ENCODE measurements at regions not wholly inside any gene's neighbourhood (a gene's known extent, or its start where the extent isn't known, plus 50 kb on each side); places are given as distances from the start of the nearest gene placed in this dataset.

DNA sequence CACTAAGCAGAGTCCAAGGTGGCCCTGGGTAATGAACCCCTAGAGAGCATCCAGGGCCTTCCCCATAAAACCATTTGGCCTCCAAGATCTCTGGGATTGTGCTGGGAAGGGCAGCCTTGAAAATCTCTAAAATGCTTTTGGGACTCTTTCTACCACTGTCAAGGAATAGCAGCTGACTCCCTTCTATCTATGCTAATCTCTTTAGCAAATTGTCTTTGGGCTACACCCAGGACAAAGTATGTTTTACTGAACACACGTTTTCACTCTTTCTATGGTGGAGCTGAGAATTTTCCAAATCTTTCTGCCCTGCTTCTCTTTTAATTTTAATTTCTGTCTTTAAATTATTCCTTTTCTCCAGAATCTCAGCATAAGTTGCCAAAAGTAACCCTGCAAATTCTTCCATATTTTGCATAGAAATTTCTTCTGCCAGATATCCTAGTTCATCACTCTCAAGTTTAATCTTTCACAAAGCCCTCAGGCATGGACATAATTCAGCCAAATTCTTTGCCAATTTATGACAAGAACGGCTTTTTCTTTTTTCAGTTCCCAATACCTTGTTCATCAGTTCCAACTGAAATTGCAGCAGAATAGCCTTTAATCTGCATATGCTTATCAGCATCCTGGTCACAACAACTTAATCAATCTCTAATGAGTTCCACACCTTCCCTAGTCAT, 687.0 kb upstream of the ADGRL4 start:
- no peak for DNase-seq

DNA sequence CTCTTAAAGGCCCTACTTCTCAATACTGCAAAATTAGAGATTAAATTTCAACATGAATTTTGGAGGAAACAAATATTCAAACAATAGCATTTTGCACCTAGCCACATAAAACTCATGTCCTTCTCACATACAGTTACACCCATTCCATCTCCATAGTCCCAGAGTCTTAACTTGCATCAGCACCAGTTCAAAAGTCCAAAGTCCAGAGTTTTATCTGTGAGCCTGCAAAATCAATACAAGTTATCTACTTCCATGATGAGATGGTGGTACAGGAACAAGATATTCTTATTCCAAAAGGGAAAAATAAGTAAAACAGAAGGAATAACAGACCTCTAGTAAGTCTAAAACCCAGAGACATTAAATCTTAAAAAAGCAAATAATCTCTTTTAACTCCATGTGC, 686.0 kb upstream of the ADGRL4 start:
- no peak for DNase-seq

DNA sequence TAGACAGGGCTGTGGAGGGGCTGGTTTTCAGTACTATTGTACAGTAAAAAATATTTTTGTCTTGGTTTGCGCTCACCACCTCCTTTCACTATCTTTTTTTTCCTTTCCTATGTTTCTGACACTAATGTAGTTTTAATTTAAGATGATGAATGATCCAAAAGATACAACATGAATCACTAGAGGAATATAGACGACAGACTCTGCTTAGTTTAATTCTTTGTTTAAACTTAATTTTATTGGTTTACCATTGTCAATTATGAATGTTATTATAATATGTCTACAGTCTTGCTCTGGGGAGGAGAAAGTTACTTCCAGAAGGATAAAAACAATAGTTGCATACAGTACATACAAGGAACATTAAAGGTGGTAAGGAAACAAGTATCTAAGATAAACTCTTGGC, 682.4 kb upstream of the ADGRL4 start:
- no peak for DNase-seq

DNA sequence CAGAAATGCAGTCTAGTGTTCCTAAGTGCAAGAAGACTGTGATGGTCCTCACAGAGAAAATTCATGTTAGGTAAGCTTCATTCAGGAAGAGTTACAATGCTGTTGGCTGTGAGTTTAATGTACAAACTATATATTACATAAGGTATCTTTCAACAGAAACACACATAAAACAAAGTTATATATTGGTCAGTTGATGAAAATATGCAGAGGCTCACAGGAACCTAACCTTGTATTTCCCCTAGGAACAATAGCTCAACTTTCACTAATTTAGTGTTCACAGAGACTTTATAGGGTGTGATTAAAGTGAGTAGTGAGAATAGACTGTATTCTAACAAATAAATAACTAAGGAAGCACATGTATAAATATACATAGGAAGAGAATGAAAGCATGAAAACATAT, 676.9 kb upstream of the ADGRL4 start:
- DNase-seq, result no peak

DNA sequence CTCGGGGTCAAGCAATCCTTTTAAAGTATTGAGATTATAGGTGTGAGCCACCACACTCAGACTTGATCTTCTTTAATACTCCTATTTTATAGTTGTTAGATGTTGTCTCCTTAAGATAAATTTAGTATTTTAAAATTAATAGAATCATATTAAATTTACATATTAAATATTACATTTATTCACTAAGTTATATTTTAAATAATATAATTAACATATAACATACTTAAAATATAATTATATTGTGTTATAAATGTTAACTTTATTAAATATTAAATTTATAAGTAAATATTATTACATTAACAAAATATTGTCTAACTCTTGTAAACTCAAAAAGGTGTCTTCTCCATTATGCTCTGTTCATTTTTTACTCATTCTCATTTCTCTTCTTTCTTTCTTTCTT, 675.9 kb upstream of the ADGRL4 start:
- no peak for DNase-seq

DNA sequence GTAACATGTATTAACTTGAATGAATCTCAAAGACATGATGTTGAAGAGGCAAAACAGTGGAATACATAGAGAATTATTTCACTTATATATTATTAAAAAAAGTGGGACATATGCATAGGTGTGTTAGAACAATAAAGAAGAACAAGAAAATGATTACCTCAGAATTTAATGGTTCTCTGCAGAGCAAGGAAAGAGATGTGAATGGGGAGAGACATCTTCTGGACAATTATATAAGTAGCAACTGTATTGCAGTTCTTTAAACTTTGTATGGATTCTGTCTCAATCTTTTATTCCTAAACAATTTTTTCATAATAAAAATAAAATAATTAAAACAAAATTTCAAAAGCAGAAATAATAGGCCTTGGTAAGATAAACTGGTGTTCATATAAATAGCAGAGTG, 674.9 kb upstream of the ADGRL4 start:
- no peak for DNase-seq

DNA sequence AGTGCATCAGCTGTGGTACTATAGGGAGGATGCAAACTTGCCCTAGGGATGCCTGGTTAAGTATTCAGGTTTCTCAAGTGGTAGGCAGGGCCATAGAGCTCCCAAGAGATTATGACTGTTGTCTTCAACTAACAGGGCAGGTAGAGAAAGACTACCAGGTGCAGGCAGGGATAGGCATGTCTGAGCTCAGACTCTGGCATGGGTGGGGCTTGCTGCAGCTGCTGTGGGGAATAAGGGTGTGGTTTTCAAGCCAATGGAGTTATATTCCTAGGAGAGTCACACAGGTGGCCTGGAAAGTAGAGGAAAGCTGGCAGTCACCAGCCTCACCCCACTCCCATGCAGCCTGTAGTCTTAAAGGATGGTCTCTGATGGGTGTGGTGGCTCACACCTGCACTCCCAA, 673.4 kb upstream of the ADGRL4 start:
- DNase-seq, result no peak

DNA sequence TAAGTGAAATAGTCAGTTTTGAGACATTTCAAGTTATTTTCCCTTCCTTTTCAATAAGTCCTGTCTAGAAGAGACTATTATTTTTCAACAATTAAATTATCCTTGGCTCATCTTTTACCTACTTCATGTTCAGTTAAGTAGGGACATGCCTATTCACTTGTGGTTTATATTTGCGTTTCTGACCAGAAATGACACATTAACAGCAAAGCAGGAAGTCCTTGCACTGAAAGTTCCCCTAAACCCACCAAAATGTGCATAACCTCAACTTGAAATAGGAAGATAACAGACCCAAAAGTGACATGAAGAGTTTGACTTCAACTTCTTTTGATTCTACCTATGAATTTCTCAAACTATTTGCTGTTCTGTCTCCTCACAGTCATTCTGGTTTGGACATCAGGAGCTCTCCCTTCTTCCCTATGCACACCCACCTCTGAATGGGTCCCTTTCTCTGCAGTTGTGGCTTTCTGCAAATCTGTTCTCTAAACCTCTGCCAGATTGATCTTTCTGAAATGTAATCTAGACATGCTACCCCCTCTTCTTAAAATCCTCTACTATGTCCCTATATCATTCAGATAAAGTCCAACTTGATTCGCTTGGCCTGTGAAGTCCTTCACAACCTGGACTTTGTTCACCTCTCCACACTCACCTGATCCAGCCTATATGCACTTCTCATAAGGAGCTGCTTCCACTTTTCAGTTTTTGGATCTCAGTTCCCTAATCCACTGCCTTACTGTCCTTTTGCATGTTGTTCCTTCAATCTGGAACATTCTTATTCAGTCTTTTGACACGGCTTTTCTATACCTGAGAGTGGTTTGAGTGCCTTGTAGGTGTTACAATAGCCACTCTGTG, 661.5 kb upstream of the ADGRL4 start:
- DNase-seq, result no peak

DNA sequence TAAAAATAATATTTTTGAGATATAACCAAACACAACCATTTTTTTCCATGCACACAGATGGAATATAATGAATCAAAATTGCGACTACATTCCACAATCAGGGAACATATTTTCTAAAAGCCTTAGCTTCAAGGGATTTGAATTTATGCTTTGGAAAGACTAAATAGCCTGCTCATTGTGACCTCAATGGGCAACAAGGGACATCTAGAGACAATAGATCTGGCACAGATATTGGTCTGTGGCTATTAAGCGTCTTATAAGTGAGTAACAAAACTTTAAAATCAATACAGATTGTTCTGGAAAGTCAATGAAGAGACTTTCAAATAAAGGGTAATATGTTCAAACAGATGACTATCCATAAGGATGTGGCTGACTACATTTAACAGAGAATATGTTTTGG, 660.6 kb upstream of the ADGRL4 start:
- DNase-seq, result no peak

DNA sequence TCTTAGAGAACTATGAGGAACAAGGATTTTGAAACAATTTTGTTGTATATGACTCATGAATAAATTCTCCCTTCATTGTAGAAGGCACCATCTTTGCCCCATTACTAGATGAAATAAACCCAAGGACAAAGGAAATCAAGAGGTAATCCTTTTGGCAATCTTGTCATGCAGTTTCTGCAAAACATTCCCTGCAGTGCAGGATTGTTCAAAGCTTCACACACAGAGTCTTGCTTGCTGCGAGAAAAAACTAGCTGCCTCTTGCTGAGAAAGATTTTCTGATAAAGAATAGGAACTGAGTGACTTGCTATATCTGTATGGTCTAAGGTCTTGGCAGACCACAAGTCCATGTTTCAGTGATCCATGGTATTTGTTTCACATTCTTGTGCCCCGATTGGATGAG, 657.4 kb upstream of the ADGRL4 start:
- no peak for DNase-seq

DNA sequence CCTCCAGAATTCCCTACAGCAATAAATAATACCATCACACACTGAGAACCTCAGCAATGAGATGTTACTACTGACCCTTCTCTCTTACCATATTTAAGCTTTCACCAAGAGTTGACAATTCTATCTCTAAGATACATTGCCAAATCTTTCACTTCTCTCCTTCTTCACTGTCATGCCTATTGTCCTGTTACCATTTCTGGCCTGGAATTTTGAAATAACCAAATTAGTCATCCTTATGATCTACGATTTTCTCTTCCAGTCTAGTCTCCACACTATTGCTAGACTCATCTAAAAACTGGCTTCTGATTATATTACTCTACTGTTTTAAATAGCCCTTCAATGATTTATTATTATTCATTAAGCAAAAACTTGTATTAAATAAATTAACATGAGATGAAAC, 656.1 kb upstream of the ADGRL4 start:
- DNase-seq, result no peak

DNA sequence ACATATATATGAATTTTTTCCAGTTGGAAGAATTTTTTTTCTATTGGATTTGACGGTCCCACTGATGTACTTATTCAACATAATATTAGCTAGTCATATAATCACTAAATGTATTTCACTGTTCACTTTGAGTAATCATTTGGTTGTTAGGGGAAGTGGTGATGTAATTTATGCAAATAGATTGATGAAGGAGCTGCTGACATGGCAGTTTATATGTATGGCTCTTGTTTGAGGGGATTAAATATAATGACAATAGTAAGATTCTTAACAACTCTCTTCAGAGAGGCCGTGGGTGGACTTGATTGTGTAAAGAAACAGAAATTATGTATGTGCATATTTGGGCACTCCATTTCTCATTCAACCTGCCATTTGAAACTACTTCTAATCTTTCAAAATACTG, 653.6 kb upstream of the ADGRL4 start:
- no peak for DNase-seq

DNA sequence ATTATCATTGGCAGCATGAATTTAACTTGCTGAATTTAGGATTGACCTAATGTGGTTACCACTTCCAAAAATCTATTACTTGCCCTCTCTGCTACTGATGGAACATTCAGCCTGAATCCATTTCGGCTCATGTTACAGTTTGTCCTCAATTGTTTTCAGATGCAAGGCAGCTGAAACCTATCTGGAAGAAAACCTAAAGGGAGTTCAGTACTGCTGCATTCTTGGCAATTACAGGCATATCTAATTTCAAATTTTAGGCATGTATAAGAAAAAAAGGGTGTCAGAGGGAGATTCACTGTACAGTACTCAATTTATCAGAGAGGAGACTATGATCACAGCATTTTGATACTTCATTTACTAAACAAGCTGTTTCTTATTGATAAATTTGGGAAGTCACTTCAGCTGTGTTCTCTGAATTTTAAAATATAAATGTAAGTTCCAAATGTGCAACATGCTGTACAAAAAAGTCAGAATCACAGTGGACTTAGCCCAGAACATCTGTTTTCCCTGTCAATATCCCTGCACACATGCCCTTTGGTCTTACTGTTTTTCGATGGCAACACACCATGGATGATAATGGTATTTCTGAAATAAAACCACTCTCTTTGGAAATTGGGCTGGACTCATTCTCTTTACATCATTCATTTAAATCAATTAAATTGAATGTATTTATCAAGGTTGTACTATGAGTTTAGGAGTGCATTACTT, 651.6 kb upstream of the ADGRL4 start:
- DNase-seq, result no peak

DNA sequence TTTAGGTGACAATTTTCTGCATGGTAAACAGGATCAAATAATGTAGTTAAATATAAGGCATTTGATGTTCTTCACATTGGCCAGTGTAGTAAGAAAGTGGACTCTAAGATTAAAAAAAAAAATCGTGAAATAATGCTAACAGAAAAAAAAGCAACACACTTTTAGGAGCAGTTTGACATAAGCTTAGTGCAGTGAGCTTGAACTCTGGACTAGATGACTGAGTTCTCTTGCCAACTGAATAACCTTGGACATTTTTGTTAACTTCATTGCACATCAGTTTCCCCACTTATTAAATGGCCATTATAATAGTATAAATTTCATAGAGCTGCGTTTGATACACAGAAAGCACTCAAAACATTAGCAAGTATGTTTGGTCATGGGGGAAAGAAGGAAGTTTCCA, 649.3 kb upstream of the ADGRL4 start:
- DNase-seq, result no peak

DNA sequence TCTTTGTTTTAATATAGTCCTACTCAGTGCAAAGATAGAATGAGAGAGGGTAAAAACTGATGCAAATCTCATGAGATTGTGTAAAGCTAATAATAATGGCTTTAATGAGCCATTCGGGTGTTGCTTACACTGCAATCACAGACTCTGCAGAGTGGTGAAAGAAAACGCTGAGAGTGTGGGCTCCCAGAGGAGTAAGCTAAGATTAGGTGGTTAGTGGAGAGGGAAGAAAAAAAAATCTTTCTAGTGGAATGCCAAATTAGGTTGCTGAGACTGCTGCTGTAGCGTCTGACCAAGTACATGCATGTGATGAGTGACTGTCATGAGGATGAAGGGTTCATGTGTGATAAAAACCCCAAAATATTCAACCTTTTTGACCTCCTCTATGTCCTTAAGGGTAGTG, 645.9 kb upstream of the ADGRL4 start:
- DNase-seq, result no peak

DNA sequence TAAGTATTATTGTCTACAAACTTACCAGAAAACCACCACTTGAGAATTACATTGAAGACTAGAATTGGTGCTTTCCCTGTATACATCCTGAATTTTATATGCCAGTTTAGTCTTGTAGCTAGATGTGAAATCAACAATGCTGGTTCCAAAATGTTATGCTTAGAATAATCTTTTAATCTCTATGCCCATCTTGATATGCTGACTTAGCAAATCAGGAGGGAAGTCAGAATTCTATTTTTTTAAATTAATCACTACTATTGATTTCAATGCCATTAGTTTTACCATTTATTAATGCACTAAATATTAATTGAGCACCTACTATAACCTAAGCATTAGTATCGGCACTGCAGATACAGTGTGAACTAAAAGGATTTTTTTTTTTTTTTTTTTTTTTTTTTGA, 641.6 kb upstream of the ADGRL4 start:
- DNase-seq, result no peak

DNA sequence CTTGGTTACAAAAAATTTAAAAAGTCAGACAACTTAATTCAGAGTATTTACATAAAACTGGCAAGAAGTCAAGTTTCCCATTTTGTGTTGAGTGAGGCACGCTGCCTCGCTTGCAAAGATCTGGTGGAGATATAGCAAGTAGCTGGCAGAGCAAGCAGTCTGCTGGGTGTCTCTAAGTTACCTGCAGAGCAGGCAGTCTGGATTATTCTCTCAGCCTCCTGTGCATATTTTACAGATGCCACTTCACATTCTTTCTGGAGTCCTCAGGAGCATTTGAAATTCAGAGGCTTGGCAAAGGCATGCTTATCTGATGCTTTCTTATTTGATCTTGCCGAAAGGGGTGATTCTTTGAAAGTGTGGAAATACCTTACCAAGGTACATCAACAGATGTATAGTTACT, 640.4 kb upstream of the ADGRL4 start:
- DNase-seq, result no peak

DNA sequence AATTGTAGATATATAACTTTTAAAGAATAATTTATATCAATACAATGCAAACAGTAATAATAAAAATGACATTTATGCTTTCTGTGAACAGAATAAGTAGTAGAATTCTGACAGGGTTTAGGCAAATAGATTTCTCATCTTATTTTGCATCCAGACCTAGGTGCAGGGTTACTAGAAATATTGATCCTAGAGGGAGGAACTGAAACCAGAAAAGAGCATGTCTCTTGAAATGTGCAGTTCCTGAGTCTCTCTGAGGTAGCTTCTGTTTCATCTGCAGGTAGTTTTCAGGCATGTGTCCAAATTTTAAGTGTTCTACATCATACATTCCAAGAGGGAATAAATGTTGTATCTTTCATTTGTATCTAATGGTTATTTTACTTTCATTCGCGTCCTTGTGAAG, 631.9 kb upstream of the ADGRL4 start:
- DNase-seq, result no peak

DNA sequence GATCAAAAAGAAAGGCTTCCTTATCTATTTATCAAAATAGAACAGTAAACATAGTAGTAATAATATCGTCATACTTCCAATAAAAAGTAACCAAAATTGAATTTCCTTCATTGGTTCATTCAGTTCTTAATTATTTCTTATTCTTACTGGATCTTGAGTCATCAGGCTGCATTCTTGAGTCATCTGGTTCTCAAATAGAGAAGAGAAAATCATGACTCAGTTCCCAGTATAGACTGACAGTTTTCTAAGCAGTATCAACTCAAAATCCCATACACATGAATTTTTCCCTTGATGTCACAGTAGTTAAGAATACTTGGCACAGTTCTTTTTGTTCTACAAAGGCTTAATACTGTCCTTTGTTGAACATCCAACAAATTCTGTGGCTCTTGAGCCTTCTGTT, 626.9 kb upstream of the ADGRL4 start:
- DNase-seq, result no peak

DNA sequence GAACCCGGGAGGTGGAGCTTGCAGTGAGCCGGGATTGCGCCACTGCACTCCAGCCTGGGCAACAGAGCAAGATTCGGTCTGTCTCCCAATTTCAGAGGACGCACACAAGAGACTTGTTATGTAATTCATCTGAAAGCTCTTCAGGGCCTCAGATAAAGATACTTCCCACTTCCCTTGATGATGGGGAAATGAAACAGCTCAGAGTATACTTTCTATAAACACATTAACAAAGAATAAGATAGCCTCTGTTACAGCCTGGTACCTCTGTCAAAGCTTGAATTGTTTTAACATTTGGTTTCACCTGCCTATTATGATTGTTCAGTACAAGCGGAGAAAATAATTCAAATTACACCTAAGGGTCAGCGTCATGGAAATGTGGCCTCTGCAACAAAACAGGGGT, 622.9 kb upstream of the ADGRL4 start:
- no peak for DNase-seq

DNA sequence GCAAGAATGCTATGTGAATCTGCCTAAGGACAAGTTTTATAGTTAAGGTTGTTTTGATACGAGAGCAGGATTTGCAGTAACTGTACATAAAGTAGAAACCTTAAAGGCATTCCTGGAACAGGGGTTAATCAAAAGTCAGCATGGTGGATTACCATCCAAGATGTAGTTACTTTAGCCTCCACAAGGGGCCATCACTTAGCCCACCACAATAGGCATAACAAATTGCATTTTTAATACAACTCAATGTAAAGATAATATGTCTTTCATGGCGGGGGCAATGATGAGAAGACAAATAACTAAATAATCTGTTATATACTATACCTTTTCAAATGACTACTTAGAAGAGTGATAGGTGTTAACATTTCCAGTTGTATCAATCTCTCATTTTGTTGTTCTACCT, 611.2 kb upstream of the ADGRL4 start:
- DNase-seq, result no peak

DNA sequence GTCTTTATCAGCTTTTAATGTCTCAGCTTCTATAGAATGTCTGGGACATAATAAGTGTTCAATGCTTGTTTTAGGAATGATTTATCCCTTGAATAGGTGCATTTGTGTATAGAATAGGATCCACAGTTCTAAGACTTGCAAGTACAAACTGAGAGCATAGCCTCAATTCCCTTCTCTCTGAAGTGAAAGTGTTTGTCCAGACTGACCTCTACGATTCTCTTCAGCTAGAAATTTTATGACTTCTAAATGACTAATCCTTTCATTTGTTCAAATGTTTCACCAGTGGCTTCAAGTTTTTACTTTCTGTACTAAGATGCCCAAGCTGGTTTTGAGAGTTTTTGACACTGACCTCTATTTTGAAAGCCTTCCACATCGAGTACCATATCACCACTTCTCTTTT, 608.2 kb upstream of the ADGRL4 start:
- no peak for DNase-seq

DNA sequence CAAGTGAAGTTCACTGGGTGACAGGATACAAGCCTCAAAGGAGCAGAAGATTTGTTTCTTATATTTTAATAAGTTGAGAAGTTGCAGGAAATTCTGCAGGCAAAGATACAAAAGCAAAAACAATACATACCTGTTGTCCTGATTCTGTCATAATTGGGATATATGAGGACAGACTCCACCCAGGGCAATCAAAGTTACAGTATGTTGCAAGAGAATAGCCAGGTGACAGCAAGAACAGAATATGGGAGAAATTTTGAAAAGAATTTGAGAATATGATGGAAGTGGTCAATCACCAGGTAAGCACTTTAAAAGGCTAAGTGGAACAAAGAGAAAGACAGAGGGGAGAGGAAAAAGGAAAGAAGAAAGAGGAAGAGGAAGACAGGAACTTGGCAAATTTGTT, 607.6 kb upstream of the ADGRL4 start:
- DNase-seq, result no peak

DNA sequence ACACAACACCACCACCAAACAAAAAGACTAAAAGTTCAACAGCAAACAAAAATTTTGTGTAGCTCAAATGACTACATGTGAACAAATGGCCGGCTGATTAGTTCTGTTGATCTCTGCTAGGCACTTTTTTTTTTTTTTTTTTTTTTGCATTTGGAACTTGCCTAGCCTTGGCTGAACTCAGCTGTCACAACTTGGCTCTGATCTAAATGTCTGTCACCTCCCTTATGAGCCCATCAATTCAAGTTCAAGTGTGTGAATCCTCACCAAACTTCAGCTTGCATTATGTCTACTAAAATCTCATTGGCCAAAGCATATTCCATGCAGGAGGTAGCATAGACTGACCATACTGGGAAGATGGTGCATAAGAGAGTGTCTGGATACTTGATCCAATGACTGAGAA, 606.5 kb upstream of the ADGRL4 start:
- DNase-seq, result no peak

Data from CD4-positive, alpha-beta T cell treated with Interleukin-15 for 1 hour (primary cell).